HL-60 (cell line): ENCODE measurements at regions not wholly inside any gene's neighbourhood (a gene's known extent, or its start where the extent isn't known, plus 50 kb on each side); places are given as distances from the start of the nearest gene placed in this dataset.

Experiments
- POLR2AphosphoS5 ChIP-seq: IDR thresholded peaks from 2 replicates; pipeline ENCODE4 v1.6.1; 2012; ENCODE audit warnings: low read depth
- TF ChIP-seq, protein P1 (sequence below): IDR thresholded peaks from one replicate; pipeline ENCODE4 v1.5.1; 2011; ENCODE audit warnings: low read length, control low read depth, inconsistent platforms; ENCODE audit not compliant: insufficient read depth

DNA sequence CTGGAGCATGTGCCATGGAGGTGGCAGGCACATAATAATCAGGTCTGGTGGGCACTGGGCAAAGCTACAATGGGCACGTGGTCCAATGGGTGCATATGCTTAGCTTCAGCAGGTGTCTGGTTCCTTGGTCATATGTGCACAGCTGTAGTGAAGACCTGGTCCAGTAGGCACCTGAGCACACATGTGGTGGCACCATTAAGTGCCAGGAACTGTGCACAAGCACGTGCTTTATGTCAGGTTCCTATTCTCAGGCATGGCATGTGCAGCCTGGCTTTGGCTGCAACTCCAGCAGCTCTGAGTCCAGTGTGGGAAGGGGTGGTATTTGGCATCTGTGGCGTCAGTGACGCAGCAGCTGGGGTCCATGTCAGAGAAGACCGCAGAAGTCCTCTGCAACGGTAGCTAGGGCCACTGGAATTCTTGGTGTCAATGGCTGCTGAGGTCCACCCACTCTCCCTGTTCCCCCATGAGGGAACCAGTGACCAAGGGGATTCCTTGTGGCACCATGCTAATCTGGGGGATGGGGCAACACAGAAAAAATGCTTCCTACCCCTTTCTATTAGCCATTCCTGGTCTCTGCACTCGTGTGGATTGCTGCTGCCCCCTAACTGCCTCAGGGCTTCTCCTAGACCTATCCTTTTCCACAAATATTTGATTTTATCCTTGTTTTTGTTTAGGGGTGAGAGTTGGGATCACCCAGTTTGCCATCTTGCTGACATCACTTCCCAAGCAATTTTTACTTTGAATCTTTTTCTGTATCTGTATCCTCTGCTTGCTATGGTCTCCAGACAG, 262.9 kb upstream of the MAP2 start:
- TF ChIP-seq, protein P1, sequence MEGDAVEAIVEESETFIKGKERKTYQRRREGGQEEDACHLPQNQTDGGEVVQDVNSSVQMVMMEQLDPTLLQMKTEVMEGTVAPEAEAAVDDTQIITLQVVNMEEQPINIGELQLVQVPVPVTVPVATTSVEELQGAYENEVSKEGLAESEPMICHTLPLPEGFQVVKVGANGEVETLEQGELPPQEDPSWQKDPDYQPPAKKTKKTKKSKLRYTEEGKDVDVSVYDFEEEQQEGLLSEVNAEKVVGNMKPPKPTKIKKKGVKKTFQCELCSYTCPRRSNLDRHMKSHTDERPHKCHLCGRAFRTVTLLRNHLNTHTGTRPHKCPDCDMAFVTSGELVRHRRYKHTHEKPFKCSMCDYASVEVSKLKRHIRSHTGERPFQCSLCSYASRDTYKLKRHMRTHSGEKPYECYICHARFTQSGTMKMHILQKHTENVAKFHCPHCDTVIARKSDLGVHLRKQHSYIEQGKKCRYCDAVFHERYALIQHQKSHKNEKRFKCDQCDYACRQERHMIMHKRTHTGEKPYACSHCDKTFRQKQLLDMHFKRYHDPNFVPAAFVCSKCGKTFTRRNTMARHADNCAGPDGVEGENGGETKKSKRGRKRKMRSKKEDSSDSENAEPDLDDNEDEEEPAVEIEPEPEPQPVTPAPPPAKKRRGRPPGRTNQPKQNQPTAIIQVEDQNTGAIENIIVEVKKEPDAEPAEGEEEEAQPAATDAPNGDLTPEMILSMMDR: no peak
- TF ChIP-seq POLR2AphosphoS5: no peak
